Stimulated activated CD8-positive, alpha-beta memory T cell treated with anti-CD3 and anti-CD28 coated beads, Interleukin-15, amount 100 ng/mL, for 48 hours (primary cell): ENCODE measurements at regions not wholly inside any gene's neighbourhood (a gene's known extent, or its start where the extent isn't known, plus 50 kb on each side); places are given as distances from the start of the nearest gene placed in this dataset.

Experiments used
- DNase-seq, 2 donors: peaks; one replicate each; pipeline ENCODE4 v3.0.0-alpha.2; 2020; ENCODE audit warnings: low read depth in 2 of 2

- no peak for DNase-seq
These were observed 130.2 kb upstream of the TP63 start for GRCh38 chr3:189500798-189501495.

- no peak for DNase-seq
These were observed 128.9 kb upstream of the TP63 start for GRCh38 chr3:189502256-189502655.

GRCh38 chr3:189502676-189503257, 128.4 kb upstream of the TP63 start:
- DNase-seq: no peak

GRCh38 chr3:189507856-189508255, 123.3 kb upstream of the TP63 start:
- no peak for DNase-seq

GRCh38 chr3:189508784-189509501, 122.2 kb upstream of the TP63 start:
- no peak for DNase-seq

- DNase-seq: no peak
These were observed 119.2 kb upstream of the TP63 start for GRCh38 chr3:189512039-189512438.

- no peak for DNase-seq
These were observed 118.4 kb upstream of the TP63 start for GRCh38 chr3:189512821-189513220.

GRCh38 chr3:189513281-189514117, 117.7 kb upstream of the TP63 start:
- no peak for DNase-seq

- no peak for DNase-seq
These were observed 115.2 kb upstream of the TP63 start for GRCh38 chr3:189516039-189516438.

GRCh38 chr3:189517981-189518380, 113.2 kb upstream of the TP63 start:
- no peak for DNase-seq

- no peak for DNase-seq
These were observed 111.7 kb upstream of the TP63 start for GRCh38 chr3:189519458-189519857.

- DNase-seq: no peak
These were observed 101.7 kb upstream of the TP63 start for GRCh38 chr3:189529468-189529867.

GRCh38 chr3:189529889-189530471, 101.2 kb upstream of the TP63 start:
- DNase-seq: no peak

GRCh38 chr3:189530822-189531221, 100.4 kb upstream of the TP63 start:
- peak in 1 of 2 donors; percentile 28 for DNase-seq

- no peak for DNase-seq
These were observed 99.9 kb upstream of the TP63 start for GRCh38 chr3:189531271-189531670.

GRCh38 chr3:189534531-189534930, 96.7 kb upstream of the TP63 start:
- no peak for DNase-seq

GRCh38 chr3:189537135-189537534, 94.1 kb upstream of the TP63 start:
- DNase-seq: no peak

GRCh38 chr3:189547448-189547847, 83.7 kb upstream of the TP63 start:
- no peak for DNase-seq

GRCh38 chr3:189548053-189548452, 83.1 kb upstream of the TP63 start:
- DNase-seq: no peak

GRCh38 chr3:189551007-189551406, 80.2 kb upstream of the TP63 start:
- DNase-seq: no peak

- no peak for DNase-seq
These were observed 76.2 kb upstream of the TP63 start for GRCh38 chr3:189554868-189555557.
